ENCODE measurements at regions not wholly inside any gene's neighbourhood (a gene's known extent, or its start where the extent isn't known, plus 50 kb on each side); places are given as distances from the start of the nearest gene placed in this dataset.

DNA sequence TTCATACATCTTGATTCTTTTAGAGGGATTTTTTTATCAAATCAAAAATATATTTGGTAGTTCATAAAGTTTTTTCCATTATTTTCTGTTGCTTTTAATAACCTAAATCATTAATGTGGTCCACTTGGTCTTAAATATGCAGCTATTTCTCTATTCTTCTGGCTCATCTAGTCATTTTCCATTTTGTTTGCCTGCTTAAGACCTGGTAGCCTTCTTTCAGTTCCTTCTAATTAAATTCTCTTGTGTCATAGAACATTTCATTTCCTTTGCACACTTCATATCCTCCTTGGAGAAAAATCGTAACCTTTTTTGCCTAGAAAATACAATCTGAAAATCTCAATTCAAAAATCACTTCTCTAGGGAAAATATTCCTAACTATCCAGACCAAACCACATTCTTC is 387.0 kb downstream of the LRFN5 start:
- DNase-seq (ENCODE audit: insufficient read length, low spot score) = no peak
- no peak for FAIRE-seq

- FAIRE-seq = no peak
- DNase-seq (ENCODE audit: insufficient read length, low spot score) = no peak
Observed at GRCh38 chr14:41986700-41987099, 380.0 kb downstream of the LRFN5 start.

- FAIRE-seq = no peak
- no peak for DNase-seq (ENCODE audit: insufficient read length, low spot score)
Observed at GRCh38 chr14:41986083-41986645, 379.5 kb downstream of the LRFN5 start.

GRCh38 chr14:41973178-41973577 is 366.5 kb downstream of the LRFN5 start:
- DNase-seq (ENCODE audit: insufficient read length, low spot score) = no peak
- no peak for FAIRE-seq

DNA sequence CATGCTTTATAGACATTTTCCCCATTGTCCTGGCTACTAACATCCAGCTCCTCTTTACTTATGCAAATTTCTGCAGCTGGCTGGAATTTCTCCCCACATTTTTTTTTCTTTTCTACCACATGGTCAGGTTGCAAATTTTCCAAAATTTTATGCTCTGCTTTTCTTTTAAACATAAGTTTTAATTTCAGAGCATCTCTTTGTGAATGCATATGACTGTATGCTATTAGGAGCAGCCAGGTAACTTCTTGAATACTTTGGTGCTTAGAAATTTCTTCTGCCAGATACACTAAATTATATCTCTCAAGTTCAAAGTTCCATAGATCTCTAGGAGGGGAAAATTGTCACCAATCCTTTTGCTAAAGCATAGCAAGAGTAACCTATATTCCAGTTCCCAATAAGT is 365.9 kb downstream of the LRFN5 start:
- no peak for DNase-seq (ENCODE audit: insufficient read length, low spot score)
- no peak for FAIRE-seq

DNA sequence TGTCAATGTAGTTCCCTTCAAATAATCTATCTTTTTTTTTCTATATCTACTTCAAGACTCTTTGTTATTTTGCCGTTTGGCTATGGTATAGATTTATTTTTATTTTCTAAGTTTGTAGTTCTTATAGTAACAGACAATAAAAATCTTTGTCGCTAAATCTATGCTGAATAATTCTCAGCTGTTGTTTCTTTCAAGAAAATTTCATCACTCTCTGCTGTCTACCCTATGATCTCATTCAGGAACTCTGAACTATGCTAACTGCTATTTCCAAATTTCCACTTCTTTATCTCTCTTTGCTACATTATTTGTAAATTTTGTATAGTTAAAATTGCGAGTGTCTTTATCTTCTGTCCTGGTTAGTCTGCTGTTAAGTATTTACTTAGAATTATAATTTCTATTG is 353.6 kb downstream of the LRFN5 start:
- FAIRE-seq (no peak), DNase-seq (ENCODE audit: insufficient read length, low spot score) (no peak)

GRCh38 chr14:41957459-41957858 is 350.8 kb downstream of the LRFN5 start:
- FAIRE-seq (no peak), DNase-seq (ENCODE audit: insufficient read length, low spot score) (no peak)

Measured in GM19239 (cell line).